SK-N-SH treated with all-trans-retinoic acid at 6 μM for 48 hours (cell line): ENCODE measurements at regions not wholly inside any gene's neighbourhood (a gene's known extent, or its start where the extent isn't known, plus 50 kb on each side); places are given as distances from the start of the nearest gene placed in this dataset.

Source experiments
- ARNTL ChIP-seq: fragments of 450-650 bp; formaldehyde crosslinking; IDR thresholded peaks from 2 replicates; pipeline ENCODE4 v1.5.0; 2020; ENCODE audit warnings: low read depth, mild to moderate bottlenecking, moderate library complexity, borderline replicate concordance
- CSDC2 ChIP-seq: fragments of 250-450 bp; sonication (Bioruptor Pico); IDR thresholded peaks from 2 replicates; pipeline ENCODE4 v1.5.0; 2020; ENCODE audit warnings: mild to moderate bottlenecking, moderate library complexity
- SNAI2 ChIP-seq: fragments of 250-450 bp; sonication (Bioruptor Pico); IDR thresholded peaks from 2 replicates; pipeline ENCODE4 v1.5.0; 2020; ENCODE audit warnings: mild to moderate bottlenecking, moderate library complexity
- TOX ChIP-seq: fragments of 250-450 bp; sonication (Bioruptor Pico); IDR thresholded peaks from 2 replicates; pipeline ENCODE4 v1.8.0; 2021; ENCODE audit warnings: mild to moderate bottlenecking, moderate library complexity, borderline replicate concordance
- ZNF565 ChIP-seq: fragments of 450-650 bp; formaldehyde crosslinking; conservative IDR thresholded peaks from 2 replicates; pipeline ENCODE4 v1.5.0; 2020; ENCODE audit warnings: low read depth, mild to moderate bottlenecking, moderate library complexity

DNA sequence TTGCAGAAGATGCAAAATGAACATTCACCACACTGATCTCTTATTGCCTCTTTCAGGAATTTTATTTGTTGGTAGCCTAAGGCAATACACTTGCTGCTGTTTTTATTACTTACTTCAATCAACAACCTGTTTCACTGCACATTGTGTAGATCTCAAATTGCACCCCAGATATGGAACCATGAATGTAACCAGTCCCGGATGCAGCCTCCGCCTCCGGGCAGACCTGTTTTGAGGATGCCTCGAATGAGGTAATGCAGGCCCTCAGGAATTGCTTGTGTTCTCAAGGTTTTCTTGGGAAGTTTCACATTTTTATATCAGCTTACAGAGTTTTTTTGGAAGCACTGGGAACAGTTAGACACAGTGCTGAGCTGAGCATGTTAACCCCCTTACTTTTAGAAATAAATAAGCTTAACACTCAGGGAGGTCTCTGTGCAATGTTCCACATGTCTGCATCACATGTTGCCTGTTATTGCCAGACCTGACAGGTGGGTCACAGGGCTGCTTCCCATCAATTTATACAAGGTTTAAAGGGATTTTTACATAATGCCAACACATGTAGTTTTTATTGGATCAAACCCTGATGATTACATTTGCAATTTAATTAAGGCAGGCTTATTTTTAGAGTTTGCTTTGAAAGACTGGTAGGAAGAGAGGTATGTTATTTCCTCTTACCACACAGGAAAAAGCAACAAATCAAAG is 193.1 kb upstream of the POM121L12 start:
- TF ChIP-seq CSDC2 (no peak), TOX (CRISPR knock-in tag) (no peak), ZNF565 (CRISPR knock-in tag) (no peak), ARNTL (no peak), SNAI2 (CRISPR knock-in tag) (no peak)
